ENCODE measurements at regions not wholly inside any gene's neighbourhood (a gene's known extent, or its start where the extent isn't known, plus 50 kb on each side); places are given as distances from the start of the nearest gene placed in this dataset.

DNA sequence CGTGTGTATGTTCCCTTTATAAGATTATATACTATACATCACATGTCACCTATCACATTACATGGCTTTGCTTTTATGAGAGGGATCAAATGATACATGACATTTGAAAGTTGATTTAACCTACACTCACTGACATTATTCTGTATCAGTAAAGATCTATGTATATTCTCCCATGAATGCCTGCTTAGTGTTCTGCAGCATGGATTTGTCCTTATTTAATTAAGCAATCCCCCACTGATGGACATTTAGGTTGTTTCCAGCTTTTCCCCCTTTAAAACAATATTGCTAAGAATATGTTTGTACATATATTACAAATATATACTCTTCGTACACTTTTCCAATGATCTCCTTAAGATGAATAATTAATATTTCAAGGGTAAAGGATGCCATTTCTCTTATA, 297.4 kb downstream of the TFAP2C start:
- TF ChIP-seq, protein P1, sequence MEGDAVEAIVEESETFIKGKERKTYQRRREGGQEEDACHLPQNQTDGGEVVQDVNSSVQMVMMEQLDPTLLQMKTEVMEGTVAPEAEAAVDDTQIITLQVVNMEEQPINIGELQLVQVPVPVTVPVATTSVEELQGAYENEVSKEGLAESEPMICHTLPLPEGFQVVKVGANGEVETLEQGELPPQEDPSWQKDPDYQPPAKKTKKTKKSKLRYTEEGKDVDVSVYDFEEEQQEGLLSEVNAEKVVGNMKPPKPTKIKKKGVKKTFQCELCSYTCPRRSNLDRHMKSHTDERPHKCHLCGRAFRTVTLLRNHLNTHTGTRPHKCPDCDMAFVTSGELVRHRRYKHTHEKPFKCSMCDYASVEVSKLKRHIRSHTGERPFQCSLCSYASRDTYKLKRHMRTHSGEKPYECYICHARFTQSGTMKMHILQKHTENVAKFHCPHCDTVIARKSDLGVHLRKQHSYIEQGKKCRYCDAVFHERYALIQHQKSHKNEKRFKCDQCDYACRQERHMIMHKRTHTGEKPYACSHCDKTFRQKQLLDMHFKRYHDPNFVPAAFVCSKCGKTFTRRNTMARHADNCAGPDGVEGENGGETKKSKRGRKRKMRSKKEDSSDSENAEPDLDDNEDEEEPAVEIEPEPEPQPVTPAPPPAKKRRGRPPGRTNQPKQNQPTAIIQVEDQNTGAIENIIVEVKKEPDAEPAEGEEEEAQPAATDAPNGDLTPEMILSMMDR (IDR thresholded peaks at IDR 0.05 in 2 of 3, conservative IDR thresholded peaks at IDR 0.05 in 1 of 3; ENCODE audit: borderline replicate concordance in 1 of 3, insufficient read depth in 1 of 3, low read depth in 2 of 3, low read length in 2 of 3): no peak
- no peak for TF ChIP-seq EZH2 (IDR thresholded peaks at IDR 0.05)
- TF ChIP-seq ELF1 (IDR thresholded peaks at IDR 0.05; ENCODE audit: borderline replicate concordance, low read depth): no peak
- TF ChIP-seq, protein P2, sequence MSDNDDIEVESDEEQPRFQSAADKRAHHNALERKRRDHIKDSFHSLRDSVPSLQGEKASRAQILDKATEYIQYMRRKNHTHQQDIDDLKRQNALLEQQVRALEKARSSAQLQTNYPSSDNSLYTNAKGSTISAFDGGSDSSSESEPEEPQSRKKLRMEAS (IDR thresholded peaks at IDR 0.05): no peak
- no peak for TF ChIP-seq POLR2AphosphoS5 (IDR thresholded peaks at IDR 0.05; ENCODE audit: low read depth, low read length)
- no peak for TF ChIP-seq JUND (IDR thresholded peaks at IDR 0.05)
